ENCODE measurements at regions not wholly inside any gene's neighbourhood (a gene's known extent, or its start where the extent isn't known, plus 50 kb on each side); places are given as distances from the start of the nearest gene placed in this dataset.

DNA sequence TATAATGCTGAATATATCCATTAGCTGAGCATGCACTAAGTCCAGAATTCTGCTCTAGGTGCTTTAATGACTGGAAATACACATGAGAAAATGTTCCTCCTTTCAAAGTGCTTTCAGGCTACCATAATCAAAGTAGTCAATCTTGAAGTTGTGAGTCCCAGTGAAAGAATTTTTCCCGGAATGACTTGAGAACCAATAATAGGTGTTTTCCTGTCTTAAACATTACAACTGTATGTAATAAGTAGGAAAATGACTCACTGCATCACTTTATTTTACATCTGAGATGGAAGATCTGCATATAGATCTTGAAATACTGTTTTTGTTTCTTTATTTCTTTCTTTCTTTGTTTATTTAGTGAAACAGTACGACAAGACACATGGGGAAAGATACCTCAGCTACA is 437.4 kb upstream of the JAG1 start:
- no peaks in the 10 kb centered on the region for H3K9me3 ChIP-seq (ENCODE audit: insufficient read depth, low read depth, low read length)
- H3K4me1 ChIP-seq (ENCODE audit: insufficient read depth, low read length): peaks cover 6% of the 10 kb centered on the region; the same call in 1 of the 2 replicates
- no peaks in the 10 kb centered on the region for H3K27me3 ChIP-seq (ENCODE audit: insufficient read depth, low read length)
- H3K4me3 ChIP-seq (ENCODE audit: low read length): no peak overlapping the region
- no peak overlapping the region for H3K27ac ChIP-seq (ENCODE audit: low read length)
- H3K36me3 ChIP-seq (ENCODE audit: insufficient read depth, low read depth, low read length): no peaks in the 10 kb centered on the region
- no peak overlapping the region for H3K9ac ChIP-seq (ENCODE audit: low read depth, low read length)

DNA sequence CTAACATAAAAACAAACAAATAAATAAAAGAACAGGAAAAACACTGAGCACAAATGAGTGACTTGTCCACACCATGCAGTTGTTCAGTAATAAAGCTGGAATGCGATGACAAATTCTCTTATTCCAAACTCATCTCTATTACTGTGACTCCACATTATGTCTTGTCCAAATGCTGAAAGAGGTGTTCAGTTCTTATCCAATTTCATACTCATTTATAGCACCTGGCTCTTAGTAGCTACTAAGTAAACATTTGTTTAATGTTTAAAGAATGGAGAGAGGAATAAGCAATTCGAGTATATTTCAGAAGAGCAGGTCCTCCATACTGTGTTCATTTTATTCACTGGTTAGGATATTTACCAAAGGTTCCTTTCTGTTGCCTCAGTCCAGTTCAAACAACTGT is 439.0 kb upstream of the JAG1 start:
- Histone ChIP-seq H3K27ac (ENCODE audit: low read length) (no peak overlapping the region), H3K36me3 (ENCODE audit: insufficient read depth, low read depth, low read length) (no peaks in the 10 kb centered on the region), H3K9ac (ENCODE audit: low read depth, low read length) (no peak overlapping the region), H3K4me3 (ENCODE audit: low read length) (no peak overlapping the region), H3K27me3 (ENCODE audit: insufficient read depth, low read length) (no peaks in the 10 kb centered on the region), H3K4me1 (ENCODE audit: insufficient read depth, low read length) (peaks cover 5% of the 10 kb centered on the region; the same call in 1 of the 2 replicates), H3K9me3 (ENCODE audit: insufficient read depth, low read depth, low read length) (no peaks in the 10 kb centered on the region)

DNA sequence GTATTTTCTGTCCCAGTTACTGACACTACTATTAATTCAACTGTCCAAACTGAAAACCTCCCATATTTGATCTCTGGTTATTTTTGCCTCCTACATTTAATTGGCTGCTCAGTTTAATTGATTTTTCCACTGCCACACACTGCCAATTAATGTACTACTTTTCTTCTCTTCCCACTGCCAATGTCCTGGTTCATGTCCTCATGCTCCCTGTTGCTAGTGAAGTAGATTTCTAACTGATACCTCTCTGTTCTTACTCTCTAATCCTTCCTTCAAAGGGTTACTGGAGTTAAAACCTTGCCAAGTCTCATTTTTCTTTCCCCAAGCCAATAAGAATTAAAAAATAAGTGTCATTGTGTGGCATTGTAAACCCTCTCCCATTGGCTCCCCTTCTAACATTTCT is 440.6 kb upstream of the JAG1 start:
- no peak overlapping the region for H3K4me3 ChIP-seq (ENCODE audit: low read length)
- no peaks in the 10 kb centered on the region for H3K4me1 ChIP-seq (ENCODE audit: insufficient read depth, low read length)
- H3K27ac ChIP-seq (ENCODE audit: low read length): no peak overlapping the region
- no peaks in the 10 kb centered on the region for H3K36me3 ChIP-seq (ENCODE audit: insufficient read depth, low read depth, low read length)
- H3K9ac ChIP-seq (ENCODE audit: low read depth, low read length): no peak overlapping the region
- no peaks in the 10 kb centered on the region for H3K9me3 ChIP-seq (ENCODE audit: insufficient read depth, low read depth, low read length)
- no peaks in the 10 kb centered on the region for H3K27me3 ChIP-seq (ENCODE audit: insufficient read depth, low read length)

DNA sequence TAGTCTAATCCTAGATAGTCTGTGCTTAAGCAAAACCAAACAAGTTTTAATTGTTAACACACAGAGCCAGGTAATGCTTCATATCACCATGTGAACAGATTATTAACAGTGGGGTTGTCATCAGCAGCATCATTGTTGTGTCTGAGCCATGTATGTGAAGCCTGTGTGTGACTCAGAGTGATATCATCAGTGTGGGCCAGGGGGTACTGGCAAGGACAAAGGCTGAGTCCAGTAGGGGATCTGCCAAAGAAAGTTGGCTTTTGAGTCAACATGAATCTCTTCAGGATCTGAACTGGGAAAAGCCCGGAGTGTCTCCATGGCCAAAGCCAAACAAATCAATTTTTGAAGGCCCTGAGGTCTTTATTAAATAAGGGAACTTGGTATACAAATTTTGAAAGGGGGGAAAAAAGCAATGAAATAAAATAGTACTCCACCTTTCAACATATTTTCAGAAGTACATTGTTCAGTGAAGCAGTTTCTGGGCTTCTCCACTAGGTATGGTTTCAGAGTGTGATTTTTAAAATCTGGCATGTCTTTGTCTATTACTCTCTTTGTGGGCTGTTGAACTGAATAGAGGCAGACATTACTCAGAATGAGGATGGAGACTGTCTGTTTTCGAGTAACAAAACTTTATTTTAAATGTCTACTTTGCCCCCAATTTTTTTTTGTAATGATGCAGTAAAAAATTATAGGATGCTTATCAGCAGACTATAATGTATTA is 444.2 kb upstream of the JAG1 start:
- no peak overlapping the region for H3K27ac ChIP-seq (ENCODE audit: low read length)
- no peaks in the 10 kb centered on the region for H3K9me3 ChIP-seq (ENCODE audit: insufficient read depth, low read depth, low read length)
- no peaks in the 10 kb centered on the region for H3K4me1 ChIP-seq (ENCODE audit: insufficient read depth, low read length)
- no peaks in the 10 kb centered on the region for H3K27me3 ChIP-seq (ENCODE audit: insufficient read depth, low read length)
- no peak overlapping the region for H3K4me3 ChIP-seq (ENCODE audit: low read length)
- H3K9ac ChIP-seq (ENCODE audit: low read depth, low read length): no peak overlapping the region
- H3K36me3 ChIP-seq (ENCODE audit: insufficient read depth, low read depth, low read length): no peaks in the 10 kb centered on the region

DNA sequence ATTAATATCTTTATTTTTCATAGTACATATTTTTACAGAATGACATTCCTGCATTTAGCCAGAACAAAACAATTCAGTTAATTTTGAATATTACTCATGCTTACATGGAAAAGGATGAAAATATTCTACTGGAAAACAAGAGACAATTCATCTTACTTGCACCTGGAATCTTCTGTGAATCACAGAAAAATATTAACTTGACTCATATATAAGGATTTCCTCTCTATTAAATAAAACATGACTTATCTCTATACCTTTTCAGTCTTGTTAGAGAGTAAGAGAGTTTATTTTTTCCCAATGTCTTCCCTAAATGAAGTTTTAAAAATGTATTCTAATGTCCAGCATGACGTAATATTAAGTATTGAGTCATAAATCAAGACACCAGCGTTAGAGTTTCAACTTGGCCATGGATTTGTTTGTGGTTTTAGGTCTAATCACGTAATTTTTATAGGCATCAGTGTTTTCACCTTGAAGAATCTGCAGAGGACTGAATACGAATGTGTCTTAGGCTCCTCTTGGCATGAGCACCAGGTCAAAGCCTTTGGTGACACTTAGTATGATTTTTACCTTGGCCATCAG is 445.1 kb upstream of the JAG1 start:
- Histone ChIP-seq H3K9ac (ENCODE audit: low read depth, low read length) (no peak overlapping the region), H3K27me3 (ENCODE audit: insufficient read depth, low read length) (no peaks in the 10 kb centered on the region), H3K4me3 (ENCODE audit: low read length) (no peak overlapping the region), H3K9me3 (ENCODE audit: insufficient read depth, low read depth, low read length) (no peaks in the 10 kb centered on the region), H3K27ac (ENCODE audit: low read length) (no peak overlapping the region), H3K36me3 (ENCODE audit: insufficient read depth, low read depth, low read length) (no peaks in the 10 kb centered on the region), H3K4me1 (ENCODE audit: insufficient read depth, low read length) (no peaks in the 10 kb centered on the region)

DNA sequence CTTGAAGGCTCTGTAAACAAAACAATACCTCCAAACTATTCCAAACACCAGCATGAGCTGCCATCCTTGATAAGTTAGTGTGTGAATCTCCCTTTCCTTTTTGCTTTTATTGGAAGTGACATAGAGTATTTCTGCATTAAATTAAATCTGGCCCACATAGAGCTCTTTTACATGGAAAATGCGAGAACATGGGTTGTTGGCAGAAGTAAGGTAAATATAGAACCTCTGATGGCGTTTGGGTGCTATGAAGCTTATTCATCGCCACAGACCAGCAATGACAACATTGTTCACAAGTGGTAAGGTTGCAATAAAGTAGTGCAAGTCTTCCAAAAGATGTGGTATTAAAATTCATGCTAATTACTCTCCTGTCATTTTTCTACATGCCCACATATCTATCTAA is 445.8 kb upstream of the JAG1 start:
- Histone ChIP-seq H3K4me1 (ENCODE audit: insufficient read depth, low read length) (no peaks in the 10 kb centered on the region), H3K4me3 (ENCODE audit: low read length) (no peak overlapping the region), H3K27ac (ENCODE audit: low read length) (no peak overlapping the region), H3K9ac (ENCODE audit: low read depth, low read length) (no peak overlapping the region), H3K9me3 (ENCODE audit: insufficient read depth, low read depth, low read length) (no peaks in the 10 kb centered on the region), H3K36me3 (ENCODE audit: insufficient read depth, low read depth, low read length) (no peaks in the 10 kb centered on the region), H3K27me3 (ENCODE audit: insufficient read depth, low read length) (no peaks in the 10 kb centered on the region)

DNA sequence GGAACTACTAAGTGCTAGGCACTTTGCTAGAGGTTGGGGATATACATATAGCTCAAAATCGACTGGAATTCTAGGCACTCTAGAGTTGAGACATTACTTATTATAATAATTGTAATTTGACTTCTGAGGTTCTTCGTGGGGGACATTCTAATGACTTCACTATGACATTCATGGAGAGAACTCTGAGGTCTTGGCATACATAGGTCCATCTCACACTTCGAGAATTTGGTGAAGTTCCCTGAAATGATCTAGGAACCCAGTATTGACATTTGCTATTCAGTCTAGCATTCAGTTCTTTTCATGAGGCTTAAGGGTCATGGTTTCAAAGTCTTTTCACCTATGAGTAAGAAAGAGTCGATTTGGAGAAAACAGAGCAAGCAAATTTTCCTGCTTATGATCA is 446.6 kb upstream of the JAG1 start:
- no peaks in the 10 kb centered on the region for H3K9me3 ChIP-seq (ENCODE audit: insufficient read depth, low read depth, low read length)
- no peaks in the 10 kb centered on the region for H3K4me1 ChIP-seq (ENCODE audit: insufficient read depth, low read length)
- no peaks in the 10 kb centered on the region for H3K36me3 ChIP-seq (ENCODE audit: insufficient read depth, low read depth, low read length)
- H3K9ac ChIP-seq (ENCODE audit: low read depth, low read length): no peak overlapping the region
- H3K4me3 ChIP-seq (ENCODE audit: low read length): no peak overlapping the region
- H3K27me3 ChIP-seq (ENCODE audit: insufficient read depth, low read length): no peaks in the 10 kb centered on the region
- H3K27ac ChIP-seq (ENCODE audit: low read length): no peak overlapping the region

DNA sequence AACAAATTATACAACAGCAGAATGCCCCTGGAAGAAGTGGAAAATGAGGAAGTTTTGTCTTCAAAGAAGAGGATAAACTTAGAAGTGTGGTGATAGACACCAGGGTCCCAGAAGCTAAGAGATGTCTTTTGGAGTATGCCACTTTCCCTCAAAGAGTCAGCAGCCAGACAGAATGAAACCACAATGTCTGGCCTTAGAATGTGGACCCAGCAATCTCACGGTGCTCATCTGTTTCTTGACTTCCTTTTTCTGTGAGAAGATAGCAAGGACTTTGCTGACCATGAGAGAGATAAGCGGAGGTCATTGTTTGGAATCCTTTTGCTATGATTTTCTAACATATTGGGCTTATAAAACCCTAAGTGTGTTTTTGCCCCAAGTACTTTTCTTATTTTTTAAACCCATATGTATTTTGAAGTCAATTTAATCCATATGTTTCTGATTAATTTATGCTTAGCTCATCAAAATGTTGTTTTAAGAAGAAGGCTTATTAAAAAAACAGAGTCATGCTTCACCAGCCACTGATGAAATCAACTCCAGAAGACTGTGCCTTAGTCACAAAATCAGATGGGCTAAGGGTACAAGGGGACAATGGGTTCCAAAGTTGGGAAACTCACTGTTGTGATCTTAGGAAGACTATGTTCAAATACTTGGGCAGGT is 451.2 kb upstream of the JAG1 start:
- no peaks in the 10 kb centered on the region for H3K4me1 ChIP-seq (ENCODE audit: insufficient read depth, low read length)
- no peaks in the 10 kb centered on the region for H3K9me3 ChIP-seq (ENCODE audit: insufficient read depth, low read depth, low read length)
- no peak overlapping the region for H3K27ac ChIP-seq (ENCODE audit: low read length)
- no peak overlapping the region for H3K9ac ChIP-seq (ENCODE audit: low read depth, low read length)
- no peaks in the 10 kb centered on the region for H3K36me3 ChIP-seq (ENCODE audit: insufficient read depth, low read depth, low read length)
- no peak overlapping the region for H3K4me3 ChIP-seq (ENCODE audit: low read length)
- H3K27me3 ChIP-seq (ENCODE audit: insufficient read depth, low read length): no peaks in the 10 kb centered on the region

DNA sequence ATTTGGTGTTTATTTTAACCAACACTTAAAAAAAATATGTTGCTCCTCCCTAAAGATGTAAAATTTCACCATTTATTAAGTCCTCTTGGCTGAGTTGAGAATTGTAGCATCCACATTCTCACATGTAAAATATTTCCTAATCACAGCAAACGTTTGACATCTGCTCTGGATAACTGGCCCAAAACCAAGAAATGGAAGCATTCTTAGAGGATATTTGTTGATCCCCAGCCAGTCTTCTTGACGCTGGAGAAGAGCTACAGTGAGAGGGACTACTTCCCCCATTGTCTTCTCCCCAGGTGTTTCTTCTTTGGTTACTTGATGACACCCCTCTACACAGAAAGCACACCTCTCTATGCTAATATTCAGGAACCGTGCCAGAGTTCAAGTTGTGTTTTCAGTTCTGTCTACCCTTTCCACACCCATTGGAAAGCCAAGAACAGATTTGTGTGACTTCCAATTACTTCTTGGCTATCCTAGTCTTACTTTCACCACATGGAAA is 454.5 kb upstream of the JAG1 start:
- Histone ChIP-seq H3K4me3 (ENCODE audit: low read length) (no peak overlapping the region), H3K9me3 (ENCODE audit: insufficient read depth, low read depth, low read length) (no peaks in the 10 kb centered on the region), H3K4me1 (ENCODE audit: insufficient read depth, low read length) (no peaks in the 10 kb centered on the region), H3K36me3 (ENCODE audit: insufficient read depth, low read depth, low read length) (no peaks in the 10 kb centered on the region), H3K27me3 (ENCODE audit: insufficient read depth, low read length) (no peaks in the 10 kb centered on the region), H3K27ac (ENCODE audit: low read length) (no peak overlapping the region), H3K9ac (ENCODE audit: low read depth, low read length) (no peak overlapping the region)

DNA sequence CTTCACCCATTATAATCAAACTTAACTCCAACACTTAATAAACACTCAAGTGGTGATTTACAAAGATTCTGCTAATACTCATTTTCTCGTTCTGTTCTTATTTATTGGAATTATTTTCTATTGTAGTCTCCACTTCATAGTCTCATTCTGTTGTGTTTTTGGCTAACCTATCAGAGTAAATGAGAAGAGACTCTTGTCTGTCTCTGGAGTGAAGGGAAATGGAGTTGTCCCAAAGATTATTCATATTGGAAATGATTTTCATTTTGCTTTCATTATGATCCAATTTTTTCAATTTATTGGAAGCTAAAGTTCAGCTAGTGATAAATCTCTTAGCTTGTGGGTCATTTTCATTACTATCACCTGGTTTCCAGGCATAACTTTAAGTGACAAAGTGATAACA is 454.9 kb upstream of the JAG1 start:
- H3K36me3 ChIP-seq (ENCODE audit: insufficient read depth, low read depth, low read length): no peaks in the 10 kb centered on the region
- H3K27me3 ChIP-seq (ENCODE audit: insufficient read depth, low read length): no peaks in the 10 kb centered on the region
- H3K4me3 ChIP-seq (ENCODE audit: low read length): no peak overlapping the region
- no peaks in the 10 kb centered on the region for H3K4me1 ChIP-seq (ENCODE audit: insufficient read depth, low read length)
- no peak overlapping the region for H3K27ac ChIP-seq (ENCODE audit: low read length)
- no peaks in the 10 kb centered on the region for H3K9me3 ChIP-seq (ENCODE audit: insufficient read depth, low read depth, low read length)
- H3K9ac ChIP-seq (ENCODE audit: low read depth, low read length): no peak overlapping the region

DNA sequence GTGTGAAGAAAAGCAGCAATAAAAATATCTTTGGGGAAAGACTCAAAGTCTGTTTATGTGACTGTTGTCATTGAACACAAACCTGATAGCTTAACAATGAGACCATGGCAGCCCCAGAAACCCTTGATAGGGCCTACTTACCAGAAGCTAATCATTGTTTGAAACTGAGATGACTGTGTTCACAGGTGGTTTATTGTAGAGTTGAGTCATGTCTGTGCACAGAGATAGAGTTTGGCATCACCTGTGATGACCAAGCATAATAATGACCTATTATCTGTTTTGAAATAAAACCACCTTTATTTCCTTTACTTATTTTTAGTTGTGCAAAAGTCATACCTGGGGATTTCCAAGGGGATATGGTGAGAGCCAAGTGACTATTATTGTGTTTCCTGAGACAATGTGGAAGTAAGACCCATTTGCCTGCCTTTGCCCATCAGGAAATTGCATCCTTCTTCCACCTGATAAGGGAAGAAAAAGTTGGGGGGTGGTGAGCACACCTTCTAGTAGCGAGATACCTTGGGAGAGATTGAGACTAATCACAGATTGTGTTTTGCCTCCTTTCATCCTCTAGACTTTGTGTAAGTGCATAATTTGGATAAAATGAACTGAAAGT is 456.9 kb upstream of the JAG1 start:
- H3K9ac ChIP-seq (ENCODE audit: low read depth, low read length): no peak overlapping the region
- no peak overlapping the region for H3K27ac ChIP-seq (ENCODE audit: low read length)
- H3K9me3 ChIP-seq (ENCODE audit: insufficient read depth, low read depth, low read length): no peaks in the 10 kb centered on the region
- no peaks in the 10 kb centered on the region for H3K4me1 ChIP-seq (ENCODE audit: insufficient read depth, low read length)
- H3K4me3 ChIP-seq (ENCODE audit: low read length): no peak overlapping the region
- H3K27me3 ChIP-seq (ENCODE audit: insufficient read depth, low read length): no peaks in the 10 kb centered on the region
- H3K36me3 ChIP-seq (ENCODE audit: insufficient read depth, low read depth, low read length): no peaks in the 10 kb centered on the region

Measured in iPS-20b (cell line).